Astrocyte (in vitro differentiated cells and primary cell): ENCODE measurements at regions not wholly inside any gene's neighbourhood (a gene's known extent, or its start where the extent isn't known, plus 50 kb on each side); places are given as distances from the start of the nearest gene placed in this dataset.

Experiments
- DNase-seq: peaks from one replicate; pipeline ENCODE4 v3.0.0-alpha.2; 2010; ENCODE audit warnings: low read depth
- FAIRE-seq: peaks from 2 replicates; lab custom pipeline; 2011; peaks lifted over from hg19 to GRCh38; lab: Jason Lieb, UNC
- H2AFZ ChIP-seq: 2 replicates; pipeline ENCODE4 v1.6.0; 2012; ENCODE audit warnings: low read depth, low read length, inconsistent platforms
- H3K27ac ChIP-seq: 2 replicates; pipeline ENCODE4 v1.5.1; 2011; ENCODE audit warnings: low read depth, low read length, inconsistent platforms
- H3K27me3 ChIP-seq: 2 replicates; pipeline ENCODE4 v1.6.0; 2011; ENCODE audit warnings: low read length, inconsistent platforms; ENCODE audit not compliant: insufficient read depth
- H3K36me3 ChIP-seq: 2 replicates; pipeline ENCODE4 v1.5.1; 2011; ENCODE audit warnings: low read length, inconsistent platforms; ENCODE audit not compliant: insufficient read depth
- H3K4me1 ChIP-seq: 2 replicates; pipeline ENCODE4 v1.5.1; 2011; ENCODE audit warnings: low read length, inconsistent platforms; ENCODE audit not compliant: insufficient read depth
- H3K4me2 ChIP-seq: 2 replicates; pipeline ENCODE4 v1.6.0; 2012; ENCODE audit warnings: low read length, inconsistent platforms
- H3K4me3 ChIP-seq: 2 replicates; pipeline ENCODE4 v1.5.1; 2011; ENCODE audit warnings: low read depth, mild to moderate bottlenecking, low read length, inconsistent platforms; ENCODE audit not compliant: insufficient read depth
- H3K79me2 ChIP-seq: 2 replicates; pipeline ENCODE4 v1.6.0; 2012; ENCODE audit warnings: mild to moderate bottlenecking, low read length, inconsistent platforms; ENCODE audit not compliant: insufficient read depth
- H3K9ac ChIP-seq: 2 replicates; pipeline ENCODE4 v1.6.0; 2012; ENCODE audit warnings: mild to moderate bottlenecking, low read length, inconsistent platforms
- H3K9me3 ChIP-seq: 2 replicates; pipeline ENCODE4 v1.5.1; 2012; ENCODE audit warnings: low read depth, mild to moderate bottlenecking, low read length, inconsistent platforms; ENCODE audit not compliant: insufficient read depth
- H4K20me1 ChIP-seq: 2 replicates; pipeline ENCODE4 v1.6.0; 2012; ENCODE audit warnings: low read length, inconsistent platforms; ENCODE audit not compliant: insufficient read depth
- H3K27ac Mint-ChIP-seq: one replicate; pipeline ENCODE4 v1.8.0; 2021; ENCODE audit warnings: mild to moderate bottlenecking, mixed read lengths; ENCODE audit not compliant: unreplicated experiment
- H3K27me3 Mint-ChIP-seq: one replicate; pipeline ENCODE4 v1.8.0; 2021; ENCODE audit warnings: low read depth, mixed read lengths; ENCODE audit not compliant: unreplicated experiment
- H3K36me3 Mint-ChIP-seq: one replicate; pipeline ENCODE4 v1.8.0; 2021; ENCODE audit warnings: low read depth, mixed read lengths; ENCODE audit not compliant: unreplicated experiment
- H3K4me1 Mint-ChIP-seq: one replicate; pipeline ENCODE4 v1.8.0; 2021; ENCODE audit warnings: low read depth, mixed read lengths; ENCODE audit not compliant: unreplicated experiment
- H3K4me3 Mint-ChIP-seq: one replicate; pipeline ENCODE4 v1.8.0; 2021; ENCODE audit warnings: mild to moderate bottlenecking, moderate library complexity, mixed read lengths; ENCODE audit not compliant: unreplicated experiment
- H3K9me3 Mint-ChIP-seq: one replicate; pipeline ENCODE4 v1.8.0; 2021; ENCODE audit warnings: mild to moderate bottlenecking, mixed read lengths; ENCODE audit not compliant: unreplicated experiment
- EZH2 ChIP-seq: IDR thresholded peaks from 2 replicates; pipeline ENCODE4 v1.6.1; 2012; ENCODE audit warnings: mild to moderate bottlenecking, low read length, inconsistent platforms; ENCODE audit not compliant: insufficient read depth
- TF ChIP-seq, protein P1 (sequence below): IDR thresholded peaks from 2 replicates; pipeline ENCODE4 v1.5.1; 2011; ENCODE audit warnings: low read depth, mild to moderate bottlenecking, inconsistent platforms, low read length, moderate library complexity; ENCODE audit not compliant: insufficient read depth

- H3K9me3 Mint-ChIP-seq: peaks cover 4% of the 10 kb centered on the region
- H3K27me3 ChIP-seq: no peaks in the 10 kb centered on the region
- no peak overlapping the region for H3K4me3 ChIP-seq
- no peak overlapping the region for H3K4me2 ChIP-seq
- H3K4me1 Mint-ChIP-seq: peaks cover 28% of the 10 kb centered on the region
- H3K27me3 Mint-ChIP-seq: no peaks in the 10 kb centered on the region
- no peak overlapping the region for H3K9ac ChIP-seq
- H3K9me3 ChIP-seq: no peaks in the 10 kb centered on the region
- DNase-seq: no peak
- no peak overlapping the region for H3K27ac ChIP-seq
- no peak for FAIRE-seq
- H3K79me2 ChIP-seq: no peaks in the 10 kb centered on the region
- H3K27ac Mint-ChIP-seq: peak overlapping the region; percentile 16
- H2AFZ ChIP-seq: no peak overlapping the region
- H3K4me3 Mint-ChIP-seq: no peak overlapping the region
- no peaks in the 10 kb centered on the region for H3K36me3 ChIP-seq
- no peaks in the 10 kb centered on the region for H3K36me3 Mint-ChIP-seq
- TF ChIP-seq, protein P1, sequence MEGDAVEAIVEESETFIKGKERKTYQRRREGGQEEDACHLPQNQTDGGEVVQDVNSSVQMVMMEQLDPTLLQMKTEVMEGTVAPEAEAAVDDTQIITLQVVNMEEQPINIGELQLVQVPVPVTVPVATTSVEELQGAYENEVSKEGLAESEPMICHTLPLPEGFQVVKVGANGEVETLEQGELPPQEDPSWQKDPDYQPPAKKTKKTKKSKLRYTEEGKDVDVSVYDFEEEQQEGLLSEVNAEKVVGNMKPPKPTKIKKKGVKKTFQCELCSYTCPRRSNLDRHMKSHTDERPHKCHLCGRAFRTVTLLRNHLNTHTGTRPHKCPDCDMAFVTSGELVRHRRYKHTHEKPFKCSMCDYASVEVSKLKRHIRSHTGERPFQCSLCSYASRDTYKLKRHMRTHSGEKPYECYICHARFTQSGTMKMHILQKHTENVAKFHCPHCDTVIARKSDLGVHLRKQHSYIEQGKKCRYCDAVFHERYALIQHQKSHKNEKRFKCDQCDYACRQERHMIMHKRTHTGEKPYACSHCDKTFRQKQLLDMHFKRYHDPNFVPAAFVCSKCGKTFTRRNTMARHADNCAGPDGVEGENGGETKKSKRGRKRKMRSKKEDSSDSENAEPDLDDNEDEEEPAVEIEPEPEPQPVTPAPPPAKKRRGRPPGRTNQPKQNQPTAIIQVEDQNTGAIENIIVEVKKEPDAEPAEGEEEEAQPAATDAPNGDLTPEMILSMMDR: no peak
- no peak for TF ChIP-seq EZH2
- H3K4me1 ChIP-seq: peaks cover 30% of the 10 kb centered on the region
- no peaks in the 10 kb centered on the region for H4K20me1 ChIP-seq
Measured at GRCh38 chr1:98330224-98330623, 331.3 kb upstream of the SNX7 start.

- DNase-seq: no peak
- no peak for FAIRE-seq
- H3K27ac Mint-ChIP-seq: no peak overlapping the region
- peaks cover 4% of the 10 kb centered on the region for H3K9me3 Mint-ChIP-seq
- TF ChIP-seq EZH2: no peak
- TF ChIP-seq, protein P1: no peak
- no peaks in the 10 kb centered on the region for H3K36me3 ChIP-seq
- no peak overlapping the region for H3K4me2 ChIP-seq
- H2AFZ ChIP-seq: no peak overlapping the region
- peaks cover 39% of the 10 kb centered on the region for H3K4me1 Mint-ChIP-seq
- no peak overlapping the region for H3K4me3 ChIP-seq
- H3K36me3 Mint-ChIP-seq: no peaks in the 10 kb centered on the region
- no peaks in the 10 kb centered on the region for H4K20me1 ChIP-seq
- H3K9me3 ChIP-seq: no peaks in the 10 kb centered on the region
- no peaks in the 10 kb centered on the region for H3K27me3 ChIP-seq
- H3K79me2 ChIP-seq: no peaks in the 10 kb centered on the region
- no peak overlapping the region for H3K27ac ChIP-seq
- no peak overlapping the region for H3K9ac ChIP-seq
- H3K4me1 ChIP-seq: peaks cover 43% of the 10 kb centered on the region
- no peaks in the 10 kb centered on the region for H3K27me3 Mint-ChIP-seq
- H3K4me3 Mint-ChIP-seq: no peak overlapping the region
Measured at GRCh38 chr1:98328855-98329254, 332.7 kb upstream of the SNX7 start.

DNA sequence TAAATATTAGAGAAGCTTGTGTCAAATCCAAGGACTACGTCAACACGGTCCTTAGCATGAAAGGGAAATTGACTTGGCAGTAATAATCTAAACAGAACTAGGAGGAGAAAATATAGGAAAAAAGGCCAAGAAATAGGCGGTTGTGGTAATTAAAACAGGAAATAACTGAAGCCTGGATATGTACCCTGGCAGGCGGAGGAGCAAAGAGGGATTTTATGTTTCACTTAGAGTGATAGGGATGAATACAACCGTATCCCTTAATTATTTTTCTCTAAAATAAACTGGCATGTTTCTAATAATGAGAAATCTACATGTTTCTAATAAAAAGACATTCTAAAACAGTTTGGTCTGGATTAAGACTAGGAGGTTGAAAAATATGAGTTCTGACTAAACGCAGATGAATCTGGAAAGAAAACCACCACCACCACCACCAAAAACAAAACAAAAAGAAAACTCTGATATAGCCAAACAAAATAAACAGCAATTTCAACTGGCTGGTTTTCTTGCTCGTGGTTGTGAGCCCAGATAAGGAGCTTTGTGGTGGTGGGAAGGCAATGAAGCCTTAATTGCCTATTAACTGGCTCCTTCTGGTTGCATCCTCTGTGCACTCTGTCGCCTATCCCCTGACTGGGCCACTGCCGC, 334.2 kb upstream of the SNX7 start:
- H3K36me3 Mint-ChIP-seq: no peaks in the 10 kb centered on the region
- peaks cover 52% of the 10 kb centered on the region for H3K4me1 Mint-ChIP-seq
- no peaks in the 10 kb centered on the region for H3K79me2 ChIP-seq
- DNase-seq (peak; percentile 91), FAIRE-seq (peak; percentile 95)
- peak overlapping the region; percentile 44 for H3K4me2 ChIP-seq
- H3K27ac Mint-ChIP-seq: peak overlapping the region; percentile 62
- peak overlapping the region; percentile 48 for H3K9ac ChIP-seq
- no peaks in the 10 kb centered on the region for H3K9me3 Mint-ChIP-seq
- no peak overlapping the region for H3K4me3 Mint-ChIP-seq
- no peaks in the 10 kb centered on the region for H3K9me3 ChIP-seq
- peaks cover 56% of the 10 kb centered on the region for H3K4me1 ChIP-seq
- no peaks in the 10 kb centered on the region for H3K27me3 Mint-ChIP-seq
- no peak overlapping the region for H2AFZ ChIP-seq
- H4K20me1 ChIP-seq: no peaks in the 10 kb centered on the region
- H3K36me3 ChIP-seq: no peaks in the 10 kb centered on the region
- TF ChIP-seq, protein P1: no peak
- no peak for TF ChIP-seq EZH2
- H3K4me3 ChIP-seq: no peak overlapping the region
- no peaks in the 10 kb centered on the region for H3K27me3 ChIP-seq
- H3K27ac ChIP-seq: peak overlapping the region; percentile 88
